ENCODE measurements at regions not wholly inside any gene's neighbourhood (a gene's known extent, or its start where the extent isn't known, plus 50 kb on each side); places are given as distances from the start of the nearest gene placed in this dataset.

- TF ChIP-seq POLR2AphosphoS5 (IDR thresholded peaks at IDR 0.05) (no peak), POLR2A (IDR thresholded peaks at IDR 0.05) (no peak)
- TF ChIP-seq, protein P1, sequence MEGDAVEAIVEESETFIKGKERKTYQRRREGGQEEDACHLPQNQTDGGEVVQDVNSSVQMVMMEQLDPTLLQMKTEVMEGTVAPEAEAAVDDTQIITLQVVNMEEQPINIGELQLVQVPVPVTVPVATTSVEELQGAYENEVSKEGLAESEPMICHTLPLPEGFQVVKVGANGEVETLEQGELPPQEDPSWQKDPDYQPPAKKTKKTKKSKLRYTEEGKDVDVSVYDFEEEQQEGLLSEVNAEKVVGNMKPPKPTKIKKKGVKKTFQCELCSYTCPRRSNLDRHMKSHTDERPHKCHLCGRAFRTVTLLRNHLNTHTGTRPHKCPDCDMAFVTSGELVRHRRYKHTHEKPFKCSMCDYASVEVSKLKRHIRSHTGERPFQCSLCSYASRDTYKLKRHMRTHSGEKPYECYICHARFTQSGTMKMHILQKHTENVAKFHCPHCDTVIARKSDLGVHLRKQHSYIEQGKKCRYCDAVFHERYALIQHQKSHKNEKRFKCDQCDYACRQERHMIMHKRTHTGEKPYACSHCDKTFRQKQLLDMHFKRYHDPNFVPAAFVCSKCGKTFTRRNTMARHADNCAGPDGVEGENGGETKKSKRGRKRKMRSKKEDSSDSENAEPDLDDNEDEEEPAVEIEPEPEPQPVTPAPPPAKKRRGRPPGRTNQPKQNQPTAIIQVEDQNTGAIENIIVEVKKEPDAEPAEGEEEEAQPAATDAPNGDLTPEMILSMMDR (IDR thresholded peaks at IDR 0.05) = no peak
Observed at GRCh38 chr10:120174491-120174890, 282.0 kb downstream of the SEC23IP start.
